ENCODE measurements at regions not wholly inside any gene's neighbourhood (a gene's known extent, or its start where the extent isn't known, plus 50 kb on each side); places are given as distances from the start of the nearest gene placed in this dataset.
"Not testable (repeated sequence)": the region's sequence is repeated elsewhere in the genome, so short reads cannot be mapped to it uniquely, and the experiment has no call there.

DNA sequence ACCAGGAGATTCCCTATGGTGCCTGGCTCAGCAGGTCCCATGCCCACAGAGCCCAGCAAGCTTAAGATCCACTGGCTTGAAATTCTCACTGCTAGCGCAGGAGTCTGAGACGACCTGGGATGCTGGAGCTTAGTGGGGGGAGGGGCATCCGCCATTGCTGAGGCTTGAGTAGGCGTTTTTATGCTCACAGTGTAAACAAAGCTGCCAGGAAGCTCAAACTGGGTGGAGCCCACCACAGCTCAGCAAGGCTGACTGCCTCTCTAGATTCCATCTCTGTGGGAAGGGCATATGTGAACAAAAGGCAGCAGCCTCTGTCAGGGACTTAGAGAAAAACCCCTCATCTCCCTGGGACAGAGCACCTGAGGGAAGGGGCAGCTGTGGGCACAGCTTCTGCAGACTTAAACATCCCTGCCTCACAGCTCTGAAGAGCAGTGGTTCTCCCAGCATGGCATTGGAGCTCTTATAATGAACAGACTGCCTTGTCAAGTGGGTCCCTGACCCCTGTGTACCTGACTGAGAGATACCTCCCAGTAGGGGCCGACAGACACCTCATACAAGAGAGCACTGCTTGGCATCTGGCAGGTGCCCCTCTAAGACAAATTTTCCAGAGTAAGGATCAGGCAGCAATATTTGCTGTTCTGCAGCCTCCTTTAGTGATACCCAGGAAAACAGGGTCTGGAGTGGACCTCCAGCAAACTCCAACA lies 231.5 kb upstream of the SETMAR start:
- no peak for DNase-seq (ENCODE audit: low spot score)

DNA sequence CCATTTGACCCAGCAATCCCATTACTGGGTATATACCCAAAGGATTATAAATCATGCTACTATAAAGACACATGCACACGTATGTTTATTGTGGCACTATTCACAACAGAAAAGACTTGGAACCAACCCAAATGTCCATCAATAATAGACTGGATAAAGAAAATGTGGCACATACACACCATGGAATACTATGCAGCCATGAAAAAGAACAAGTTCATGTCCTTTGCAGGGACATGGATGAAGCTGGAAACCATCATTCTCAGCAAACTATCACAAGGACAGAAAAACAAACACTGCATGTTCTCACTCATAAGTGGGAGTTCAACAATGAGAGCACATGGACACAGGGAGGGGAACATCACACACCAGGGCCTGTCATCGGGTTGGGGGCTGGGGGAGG lies 225.9 kb upstream of the SETMAR start:
- DNase-seq (ENCODE audit: low spot score) = not testable (repeated sequence)

DNA sequence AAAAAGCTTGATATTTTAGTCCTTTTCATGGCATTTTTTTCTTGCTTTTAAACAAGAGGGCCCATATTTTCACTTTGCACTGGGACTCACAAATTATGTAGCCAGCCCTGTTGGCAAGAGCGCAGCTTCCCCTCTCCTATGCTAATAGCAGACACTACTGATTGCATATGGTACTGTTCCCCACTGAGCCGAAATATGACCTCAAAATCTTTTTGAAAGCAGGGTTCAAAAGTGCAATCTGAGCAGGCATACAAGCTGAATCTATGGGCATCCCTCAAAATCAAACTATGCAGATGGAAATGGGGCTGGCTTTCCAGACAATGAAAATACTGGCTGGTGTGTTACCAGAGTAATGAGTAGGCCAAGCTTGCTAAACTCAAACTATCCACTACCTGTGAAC lies 225.2 kb upstream of the SETMAR start:
- DNase-seq (ENCODE audit: low spot score) = no peak

DNA sequence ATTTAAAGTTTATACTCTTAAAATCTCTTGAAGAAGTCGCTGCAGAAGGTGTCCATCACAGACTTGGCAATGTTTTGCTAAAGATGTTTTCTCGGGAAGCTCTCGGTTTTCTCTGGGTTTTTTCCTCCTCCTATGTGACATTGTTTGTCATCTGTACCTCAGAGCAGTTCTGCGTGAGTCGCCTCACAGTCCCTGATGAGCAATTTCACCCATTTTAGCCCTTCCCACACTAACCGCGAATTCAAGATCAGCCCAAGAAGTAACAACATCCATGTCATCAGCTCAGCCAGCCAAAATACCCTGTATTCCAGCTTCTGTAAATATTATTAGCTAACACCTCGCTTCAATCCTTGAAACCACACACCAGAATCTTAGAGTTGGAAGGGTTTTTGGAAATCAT lies 224.3 kb upstream of the SETMAR start:
- DNase-seq (ENCODE audit: low spot score) = no peak

DNA sequence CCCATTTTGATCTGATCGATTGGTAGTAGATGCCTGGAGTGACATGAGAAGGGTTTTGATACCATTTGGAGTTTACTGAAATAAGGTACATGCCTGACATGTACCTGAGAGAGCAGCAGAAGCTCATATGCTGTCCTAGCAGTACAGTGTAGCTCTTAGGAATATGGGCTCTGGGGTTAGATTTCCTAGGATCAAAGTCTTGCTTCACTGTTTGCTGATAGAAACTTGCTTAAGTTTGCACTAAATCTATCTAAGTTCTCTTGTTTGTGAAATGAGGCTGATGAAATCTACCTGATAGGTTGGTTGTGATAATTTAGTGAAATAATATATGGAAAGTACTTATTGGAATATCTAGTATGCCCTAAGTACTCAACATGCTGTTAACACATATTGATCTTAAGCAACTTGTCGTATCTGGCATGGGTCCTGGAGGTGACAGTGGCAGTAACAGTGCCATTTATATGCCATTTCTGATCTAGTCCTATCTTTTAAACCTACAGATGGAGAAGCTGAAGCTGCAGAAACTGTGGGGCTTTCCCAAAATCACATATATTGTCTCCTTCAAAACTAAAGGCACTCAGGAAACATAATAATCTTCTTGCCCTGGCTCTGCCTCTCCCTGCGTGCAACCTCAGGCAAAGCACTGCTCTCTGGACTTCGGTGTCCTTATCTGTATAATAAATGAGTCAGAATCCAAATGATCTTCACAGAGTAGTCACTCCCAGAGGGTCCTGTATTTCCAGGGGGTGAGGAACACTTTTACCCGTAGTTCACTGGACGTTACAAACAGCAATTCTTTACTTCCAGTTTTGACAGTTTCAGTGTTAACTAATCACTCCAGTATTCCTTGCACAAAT lies 223.6 kb upstream of the SETMAR start:
- peak; percentile 42 for DNase-seq (ENCODE audit: low spot score)

DNA sequence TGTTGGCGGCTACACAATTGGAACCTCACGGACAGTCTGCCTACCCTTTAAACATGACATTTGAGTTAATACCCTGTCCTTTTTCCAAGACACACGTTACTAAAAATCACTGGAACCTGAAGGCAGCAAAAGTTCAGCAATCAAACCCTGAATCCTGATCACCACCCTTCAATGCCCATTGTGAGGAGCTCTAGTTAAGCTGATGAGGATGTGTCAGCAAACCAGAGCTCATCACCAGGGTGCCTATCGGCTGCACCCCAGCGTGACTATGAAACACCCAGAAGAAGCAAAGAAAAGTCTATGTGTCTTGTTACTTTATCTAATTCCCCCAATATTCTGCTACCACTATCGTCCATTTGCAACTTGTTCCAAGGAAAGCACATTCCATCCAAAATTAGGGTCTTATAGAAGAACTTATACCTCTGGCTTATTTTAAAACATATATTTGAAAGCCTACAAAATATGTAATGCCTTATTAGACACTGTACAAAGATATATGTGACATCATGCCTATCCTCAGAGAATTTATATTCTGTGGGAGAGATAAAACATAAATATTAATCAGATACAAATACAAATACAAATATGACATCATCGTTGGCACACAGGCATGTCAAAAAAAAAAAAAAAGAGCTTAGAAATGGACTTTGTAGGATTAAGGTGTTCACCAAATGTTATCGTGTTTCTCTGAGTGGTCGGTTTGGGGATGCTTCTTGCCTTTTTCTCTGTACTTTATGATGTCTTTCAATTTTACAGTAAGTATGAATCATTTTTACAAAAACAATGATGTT lies 219.7 kb upstream of the SETMAR start:
- DNase-seq (ENCODE audit: low spot score) = no peak

DNA sequence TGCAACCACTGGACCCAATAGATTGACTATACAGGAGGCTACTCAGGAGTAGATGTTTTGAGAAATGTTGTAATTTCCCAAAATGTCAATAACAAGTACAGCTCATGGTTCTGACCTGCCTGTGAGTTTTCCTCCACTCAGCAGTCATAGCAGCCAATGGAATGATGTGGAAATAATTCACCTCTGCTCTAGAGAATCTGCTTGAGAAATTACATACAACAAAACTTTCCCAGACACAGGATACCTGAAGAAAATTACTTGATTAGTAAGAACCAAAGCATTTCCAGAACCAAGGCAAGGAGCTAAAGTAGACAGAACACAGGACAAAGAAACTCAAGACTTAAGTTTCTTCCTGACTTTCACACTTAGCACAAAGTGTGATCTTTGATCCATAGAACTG lies 218.9 kb upstream of the SETMAR start:
- DNase-seq (ENCODE audit: low spot score) = no peak

DNA sequence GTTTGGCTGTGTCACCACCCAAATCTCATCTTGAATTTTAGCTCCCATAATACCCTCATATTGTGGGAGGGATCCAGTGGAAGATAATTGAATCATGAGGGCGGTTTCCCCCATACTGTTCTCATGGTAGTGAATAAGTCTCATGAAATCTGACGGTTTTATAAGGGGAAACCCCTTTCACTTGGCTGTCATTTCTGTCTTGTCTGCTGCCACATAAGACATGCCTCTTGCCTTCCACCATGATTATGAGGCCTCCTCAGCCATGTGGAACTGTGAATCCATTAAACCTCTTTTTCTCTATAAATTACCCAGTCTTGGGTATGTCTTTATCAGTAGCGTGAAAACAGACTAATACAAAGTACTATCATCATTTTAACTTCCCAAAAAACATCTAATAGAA lies 216.5 kb upstream of the SETMAR start:
- not testable (repeated sequence) for DNase-seq (ENCODE audit: low spot score)

DNA sequence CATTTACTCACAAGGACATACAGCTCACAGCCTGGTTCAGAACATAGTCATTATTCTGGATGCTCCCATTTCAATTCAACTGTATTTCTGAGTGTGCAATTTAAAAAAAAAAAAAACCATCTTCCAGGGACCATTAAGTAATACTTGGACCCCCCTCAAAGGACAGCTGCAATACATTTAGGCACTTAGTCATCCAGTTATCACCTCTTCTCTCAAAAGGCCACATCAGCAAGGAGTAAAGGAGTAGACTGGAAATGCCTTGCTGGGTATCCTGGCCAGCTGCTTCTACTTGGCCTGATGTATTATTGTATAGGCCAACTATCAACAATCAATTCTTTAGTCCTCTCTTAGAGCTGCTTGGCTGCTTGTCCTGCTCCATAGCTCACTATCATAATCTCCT lies 211.4 kb upstream of the SETMAR start:
- no peak for DNase-seq (ENCODE audit: low spot score)

DNA sequence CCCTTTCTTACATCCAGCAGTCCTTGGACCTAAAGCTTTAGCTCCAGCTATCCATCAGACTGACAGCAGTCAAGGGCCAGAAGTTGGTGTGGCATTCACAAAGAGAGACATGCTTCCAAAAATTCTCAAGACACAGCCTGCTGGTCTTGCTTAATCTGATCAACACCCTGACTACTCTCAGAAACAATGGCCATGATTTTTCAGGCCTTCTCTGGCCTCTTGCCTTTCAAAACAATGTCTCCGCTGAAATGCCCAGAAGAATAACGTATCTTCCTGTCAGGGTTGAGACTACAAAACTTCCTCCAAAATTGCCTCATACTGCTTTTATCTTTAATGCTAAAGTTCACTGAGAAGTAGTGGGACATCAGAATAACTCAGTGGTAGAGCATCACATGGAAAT lies 205.4 kb upstream of the SETMAR start:
- no peak for DNase-seq (ENCODE audit: low spot score)

DNA sequence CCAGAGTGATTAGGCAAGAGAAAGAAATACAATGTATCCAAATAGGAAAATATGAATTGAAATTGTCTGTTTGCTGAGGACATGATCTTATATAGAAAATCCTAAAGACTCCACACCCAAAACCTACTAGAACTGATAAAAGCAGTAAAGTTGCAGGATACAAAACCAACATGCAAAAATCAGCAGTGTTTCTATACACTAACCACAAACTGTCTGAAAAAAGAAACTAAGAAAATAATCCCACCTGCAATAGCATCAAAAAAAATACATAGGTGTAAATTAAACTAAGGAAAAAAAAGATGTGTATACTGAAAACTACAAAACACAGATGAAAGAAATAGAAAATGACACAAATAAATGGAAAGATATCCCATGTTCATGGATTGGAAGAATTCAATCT lies 203.6 kb upstream of the SETMAR start:
- DNase-seq (ENCODE audit: low spot score) = no peak

DNA sequence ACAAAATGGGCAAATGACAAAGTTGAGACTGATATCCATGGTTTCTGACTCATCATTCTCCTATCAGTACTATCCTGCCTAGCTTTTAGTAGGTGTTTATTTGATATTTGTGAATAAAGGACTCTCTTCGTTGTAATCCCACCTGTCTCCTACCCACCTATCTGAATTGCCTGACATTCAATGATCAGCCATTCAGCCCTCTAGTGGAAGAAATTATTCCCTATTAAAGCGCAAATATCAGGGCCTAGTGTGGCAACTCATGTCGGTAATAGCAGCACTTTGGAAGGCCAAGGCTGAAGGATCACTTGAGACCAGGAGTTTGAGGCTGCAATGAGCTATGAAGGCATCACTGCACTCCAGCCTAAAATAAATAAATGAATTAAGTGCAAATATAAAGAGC lies 195.7 kb upstream of the SETMAR start:
- no peak for DNase-seq (ENCODE audit: low spot score)

DNA sequence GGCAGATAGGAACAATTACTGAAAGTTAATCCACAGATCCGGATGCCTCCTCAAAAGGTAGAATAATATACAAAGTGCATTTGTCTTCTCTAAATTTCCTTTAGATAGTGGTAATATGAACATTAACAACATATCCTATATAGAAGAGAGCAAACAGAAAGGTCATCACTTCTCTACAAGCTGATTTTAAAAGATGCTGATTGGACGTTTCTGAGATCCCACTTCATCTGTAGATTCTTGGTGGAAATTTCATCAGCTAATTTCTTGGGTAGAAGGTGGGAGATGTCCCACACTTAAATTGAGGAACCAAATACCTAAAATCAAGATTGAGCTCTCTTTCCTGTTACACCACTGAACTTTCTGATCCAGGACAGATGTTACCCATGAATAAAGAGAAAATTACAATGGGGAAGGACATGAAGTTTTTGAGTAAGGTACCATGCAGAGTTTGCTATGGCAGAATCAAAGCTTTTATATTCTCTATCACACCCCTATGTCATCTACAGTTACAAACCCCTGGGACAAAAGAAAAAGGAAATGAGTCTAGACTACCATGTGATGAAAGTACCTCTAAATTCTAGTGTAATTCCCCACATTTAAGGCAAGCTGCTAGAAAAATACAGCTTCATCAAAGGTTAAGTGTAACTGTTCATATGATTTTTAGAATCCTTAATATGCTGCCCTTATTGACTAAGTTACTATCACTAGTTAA lies 189.2 kb upstream of the SETMAR start:
- no peak for DNase-seq (ENCODE audit: low spot score)

DNA sequence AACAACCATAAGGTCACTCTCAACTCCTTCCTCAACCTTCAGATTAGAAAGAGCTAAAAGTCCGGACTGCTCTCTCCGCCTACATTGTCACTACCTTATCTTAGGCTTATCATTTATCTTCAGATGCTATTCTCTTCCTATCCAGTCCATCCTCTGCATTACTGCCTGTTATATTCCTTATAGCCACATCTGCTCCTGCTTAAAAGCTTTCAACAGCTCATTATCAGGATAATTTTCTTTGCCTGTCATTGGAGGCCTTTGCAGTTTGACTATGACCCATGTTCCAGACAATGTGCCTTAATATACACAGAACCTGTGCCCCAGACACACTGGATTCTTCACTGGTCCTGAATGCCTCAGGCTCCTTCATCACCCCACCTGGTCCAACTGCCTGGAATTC lies 184.1 kb upstream of the SETMAR start:
- DNase-seq (ENCODE audit: low spot score) = no peak

DNA sequence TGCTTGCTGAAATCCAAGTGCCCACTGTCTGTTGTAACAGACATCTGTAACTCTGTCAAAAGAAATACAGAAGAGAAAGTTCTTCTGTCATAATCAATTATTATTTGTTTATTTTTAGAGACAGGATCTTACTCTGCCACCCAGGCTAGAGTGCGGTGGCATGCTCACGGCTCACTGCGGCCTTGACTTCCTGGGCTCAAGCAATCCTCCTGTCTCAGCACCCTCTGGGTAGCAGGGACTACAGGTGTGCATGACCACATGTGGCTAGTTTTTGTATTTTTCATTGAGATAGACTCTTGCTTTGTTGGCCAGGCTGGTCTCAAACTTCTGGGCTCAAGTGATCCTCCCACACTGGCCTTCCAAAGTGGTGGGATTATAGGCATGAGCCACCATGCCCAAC lies 177.6 kb upstream of the SETMAR start:
- DNase-seq (ENCODE audit: low spot score) = no peak

DNA sequence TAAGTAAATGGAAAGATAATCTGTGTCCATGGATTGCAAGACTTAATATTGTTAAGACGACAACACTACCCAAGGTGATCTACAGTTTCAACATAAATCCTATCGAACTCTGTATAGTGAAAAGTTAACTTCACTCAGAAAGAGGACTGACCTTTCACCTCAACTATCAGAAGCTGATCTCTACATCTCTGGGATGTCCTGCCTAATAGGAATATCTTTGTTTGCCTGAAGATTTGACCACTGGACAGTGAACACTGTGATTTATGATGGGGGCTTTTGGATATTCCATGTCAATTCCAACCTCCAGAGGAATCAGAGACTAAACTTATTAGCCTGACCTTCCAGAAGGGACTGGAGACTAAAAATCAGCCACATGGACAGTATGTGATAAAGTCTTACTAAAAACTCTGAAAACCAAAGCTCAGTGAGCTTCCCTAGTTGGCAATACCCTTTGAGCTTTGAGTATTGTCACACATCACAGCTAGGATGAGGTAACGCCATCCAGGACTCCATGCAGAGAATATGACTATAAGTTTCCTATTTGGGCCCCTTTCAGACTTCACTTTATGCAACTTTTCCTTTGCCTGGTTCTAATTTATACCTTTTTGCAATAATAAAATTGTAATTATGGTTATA lies 164.9 kb upstream of the SETMAR start:
- no peak for DNase-seq (ENCODE audit: low spot score)

DNA sequence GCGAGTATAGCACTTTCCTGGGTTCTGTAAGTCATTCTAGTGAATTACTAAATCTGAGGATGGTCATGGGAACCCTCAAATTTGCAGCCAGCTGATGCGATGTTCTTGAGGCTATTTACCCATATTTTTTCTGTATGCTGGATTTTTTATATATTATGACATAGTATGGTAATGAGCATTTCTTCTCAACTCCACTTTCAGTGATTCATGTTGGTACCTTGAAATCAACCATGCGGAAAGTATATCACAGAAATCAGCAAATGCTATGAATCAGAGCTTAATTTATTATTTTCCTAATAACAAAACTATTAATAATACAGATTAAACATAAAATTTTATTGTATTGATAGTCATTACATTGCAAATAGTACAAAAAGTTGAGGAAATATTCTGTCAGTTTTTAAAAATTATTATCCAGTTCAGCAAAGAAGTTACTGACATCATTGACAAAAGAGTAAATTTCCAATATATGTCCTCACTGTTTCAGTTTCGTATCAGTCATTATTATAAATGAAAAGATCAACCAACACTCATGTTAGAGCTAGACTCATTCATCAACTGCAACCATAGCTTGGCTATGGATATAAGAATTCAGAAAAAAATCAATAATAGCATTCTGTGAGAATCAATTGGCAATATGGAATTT lies 164.3 kb upstream of the SETMAR start:
- no peak for DNase-seq (ENCODE audit: low spot score)

DNA sequence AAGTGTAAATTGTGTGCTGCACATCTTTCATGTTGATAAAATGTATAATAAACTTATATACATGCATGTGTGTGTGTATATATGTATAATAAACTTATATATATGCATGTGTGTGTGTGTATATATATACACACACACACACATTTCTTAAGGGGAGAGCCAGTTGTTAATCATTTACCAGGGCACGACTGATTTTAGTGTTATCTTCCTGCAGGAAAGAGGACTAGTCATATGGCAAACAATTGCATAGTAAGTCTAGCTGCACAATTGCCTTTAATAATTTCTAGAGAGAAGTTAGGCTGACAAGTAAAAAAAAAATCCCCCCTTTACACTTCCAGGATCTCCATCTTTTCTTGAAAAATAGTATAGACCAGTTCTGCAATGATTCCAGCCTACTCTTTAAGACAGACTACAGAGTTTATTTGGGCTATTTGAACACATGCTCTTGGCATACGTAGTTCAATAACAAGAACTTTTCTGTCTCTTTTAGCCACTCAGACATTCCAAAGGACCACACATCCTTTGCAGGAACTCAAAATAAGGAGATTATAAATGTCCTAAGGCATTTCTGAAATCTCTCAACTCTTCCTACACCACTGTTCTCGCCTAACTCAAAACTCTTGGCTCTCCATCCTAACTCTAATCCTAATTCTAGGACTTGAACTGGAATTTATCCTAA lies 163.6 kb upstream of the SETMAR start:
- no peak for DNase-seq (ENCODE audit: low spot score)

DNA sequence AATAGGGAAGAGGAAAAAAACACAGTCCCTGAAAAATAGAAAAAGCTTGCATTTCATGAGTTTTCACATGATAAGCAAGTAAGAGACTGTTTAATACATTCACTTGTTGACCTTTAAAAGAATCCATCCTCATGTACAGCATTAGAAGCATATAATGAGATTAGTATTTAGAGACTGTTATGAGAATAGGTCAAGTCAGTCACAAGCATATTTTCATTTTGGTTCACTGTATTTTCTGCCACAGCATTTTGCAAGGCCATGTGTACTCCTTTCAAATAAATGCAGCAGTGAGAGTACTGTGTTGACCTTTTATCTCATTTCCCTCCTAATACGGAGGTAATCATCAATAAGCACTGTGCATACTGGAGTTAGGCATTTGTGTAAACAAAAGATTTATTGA lies 162.2 kb upstream of the SETMAR start:
- DNase-seq (ENCODE audit: low spot score) = no peak

DNA sequence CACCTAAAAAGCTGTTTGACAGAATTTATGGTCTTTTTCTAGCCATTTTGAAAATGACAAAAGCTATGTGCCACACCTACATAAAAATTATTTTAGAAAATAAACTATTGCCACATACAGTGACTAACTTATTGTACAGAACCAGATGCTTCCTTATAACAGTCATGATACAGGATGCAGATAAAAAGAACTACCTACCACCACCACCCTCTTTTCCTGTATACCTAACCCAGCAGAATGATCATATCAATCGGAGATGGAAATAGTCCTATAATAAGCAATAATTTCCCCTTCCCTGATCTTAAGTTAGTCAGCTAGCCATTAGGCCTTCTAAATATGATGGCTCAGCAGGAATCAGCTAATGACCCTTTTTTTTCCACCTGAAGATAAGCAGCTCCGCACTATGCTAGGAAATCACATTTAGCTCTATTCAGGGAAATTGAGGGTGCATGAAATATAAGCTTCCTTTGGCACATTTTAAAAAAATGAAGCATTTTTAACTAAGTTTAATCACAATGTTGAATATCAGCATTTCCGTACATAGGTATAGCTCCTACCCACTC lies 155.5 kb upstream of the SETMAR start:
- no peak for DNase-seq (ENCODE audit: low spot score)
